ENCODE measurements at regions not wholly inside any gene's neighbourhood (a gene's known extent, or its start where the extent isn't known, plus 50 kb on each side); places are given as distances from the start of the nearest gene placed in this dataset.

GRCh38 chr7:81926-82756, 110.2 kb upstream of the FAM20C start:
- TF ChIP-seq YY1 (IDR thresholded peaks at IDR 0.05; ENCODE audit: low read depth) (no peak), TCF12 (IDR thresholded peaks at IDR 0.05; ENCODE audit: low read depth) (no peak), EGR1 (IDR thresholded peaks at IDR 0.05) (no peak), EP300 (IDR thresholded peaks at IDR 0.05; ENCODE audit: borderline replicate concordance) (no peak), FOXM1 (IDR thresholded peaks at IDR 0.05; ENCODE audit: borderline replicate concordance, low read depth) (no peak)

- TF ChIP-seq CEBPB (IDR thresholded peaks at IDR 0.05), result no peak
- no peak for TF ChIP-seq RAD21 (IDR thresholded peaks at IDR 0.05; ENCODE audit: low read depth)
- no peak for TF ChIP-seq EP300 (IDR thresholded peaks at IDR 0.05; ENCODE audit: borderline replicate concordance)
Measured at GRCh38 chr7:82757-83155, 109.6 kb upstream of the FAM20C start.

GRCh38 chr7:83441-83840, 108.9 kb upstream of the FAM20C start:
- TF ChIP-seq TEAD4 (IDR thresholded peaks at IDR 0.05) (no peak), EGR1 (IDR thresholded peaks at IDR 0.05) (no peak), RAD21 (IDR thresholded peaks at IDR 0.05; ENCODE audit: low read depth) (no peak), REST (IDR thresholded peaks at IDR 0.05; ENCODE audit: low read depth) (no peak), CEBPB (IDR thresholded peaks at IDR 0.05) (no peak), TAF1 (IDR thresholded peaks at IDR 0.05; ENCODE audit: low read depth) (no peak), USF1 (IDR thresholded peaks at IDR 0.05) (no peak), EP300 (IDR thresholded peaks at IDR 0.05; ENCODE audit: borderline replicate concordance) (no peak), YY1 (IDR thresholded peaks at IDR 0.05; ENCODE audit: low read depth) (no peak), NFIC (IDR thresholded peaks at IDR 0.05) (no peak), ZBTB7A (IDR thresholded peaks at IDR 0.05; ENCODE audit: low read depth) (no peak), TCF12 (IDR thresholded peaks at IDR 0.05; ENCODE audit: low read depth) (no peak), FOXM1 (IDR thresholded peaks at IDR 0.05; ENCODE audit: borderline replicate concordance, low read depth) (no peak), MAX (IDR thresholded peaks at IDR 0.05) (no peak), CREB1 (IDR thresholded peaks at IDR 0.05; ENCODE audit: low read depth) (no peak)

GRCh38 chr7:83861-84632, 108.3 kb upstream of the FAM20C start:
- TF ChIP-seq TEAD4 (IDR thresholded peaks at IDR 0.05) (no peak), FOXM1 (IDR thresholded peaks at IDR 0.05; ENCODE audit: borderline replicate concordance, low read depth) (no peak), TAF1 (IDR thresholded peaks at IDR 0.05; ENCODE audit: low read depth) (no peak), ZBTB7A (IDR thresholded peaks at IDR 0.05; ENCODE audit: low read depth) (no peak), CREB1 (IDR thresholded peaks at IDR 0.05; ENCODE audit: low read depth) (no peak), YY1 (IDR thresholded peaks at IDR 0.05; ENCODE audit: low read depth) (no peak), USF1 (IDR thresholded peaks at IDR 0.05) (no peak), MAX (IDR thresholded peaks at IDR 0.05) (no peak), RAD21 (IDR thresholded peaks at IDR 0.05; ENCODE audit: low read depth) (no peak), CEBPB (IDR thresholded peaks at IDR 0.05) (no peak), EP300 (IDR thresholded peaks at IDR 0.05; ENCODE audit: borderline replicate concordance) (no peak), EGR1 (IDR thresholded peaks at IDR 0.05) (no peak), NFIC (IDR thresholded peaks at IDR 0.05) (no peak), TCF12 (IDR thresholded peaks at IDR 0.05; ENCODE audit: low read depth) (no peak)

GRCh38 chr7:84633-85020, 107.7 kb upstream of the FAM20C start:
- TF ChIP-seq NFIC (IDR thresholded peaks at IDR 0.05) (no peak), TEAD4 (IDR thresholded peaks at IDR 0.05) (no peak), USF1 (IDR thresholded peaks at IDR 0.05) (no peak), EP300 (IDR thresholded peaks at IDR 0.05; ENCODE audit: borderline replicate concordance) (no peak), MAX (IDR thresholded peaks at IDR 0.05) (no peak), CREB1 (IDR thresholded peaks at IDR 0.05; ENCODE audit: low read depth) (no peak), RAD21 (IDR thresholded peaks at IDR 0.05; ENCODE audit: low read depth) (no peak), ZBTB7A (IDR thresholded peaks at IDR 0.05; ENCODE audit: low read depth) (no peak), YY1 (IDR thresholded peaks at IDR 0.05; ENCODE audit: low read depth) (no peak), TCF12 (IDR thresholded peaks at IDR 0.05; ENCODE audit: low read depth) (no peak), FOXM1 (IDR thresholded peaks at IDR 0.05; ENCODE audit: borderline replicate concordance, low read depth) (no peak), REST (IDR thresholded peaks at IDR 0.05; ENCODE audit: low read depth) (no peak)
